Loucy (cell line): ENCODE measurements at regions not wholly inside any gene's neighbourhood (a gene's known extent, or its start where the extent isn't known, plus 50 kb on each side); places are given as distances from the start of the nearest gene placed in this dataset.

Experiments used
- H2AFZ ChIP-seq: fragments of 200-600 bp; sonication (generic); 2 replicates; pipeline ENCODE4 v1.6.0; 2016; ENCODE audit warnings: antibody characterized with exemption, mild to moderate bottlenecking, low read length, moderate library complexity
- H3F3A ChIP-seq: fragments of 200-600 bp; 2 replicates; pipeline ENCODE4 v1.6.0; 2016; ENCODE audit warnings: antibody characterized with exemption, low read depth, mild to moderate bottlenecking
- H3K27me3 ChIP-seq: fragments of 200-600 bp; sonication (generic); 2 replicates; pipeline ENCODE4 v1.6.1; 2014; ENCODE audit warnings: low read length, mild to moderate bottlenecking; ENCODE audit not compliant: insufficient read depth, poor library complexity, severe bottlenecking
- H3K36me3 ChIP-seq: fragments of 200-600 bp; sonication (generic); 2 replicates; pipeline ENCODE4 v1.6.1; 2016; ENCODE audit warnings: low read length; ENCODE audit not compliant: insufficient read depth
- H3K4me1 ChIP-seq: fragments of 200-600 bp; sonication (generic); 2 replicates; pipeline ENCODE4 v1.5.1; 2014; ENCODE audit warnings: low read length, mild to moderate bottlenecking; ENCODE audit not compliant: insufficient read depth, poor library complexity, severe bottlenecking
- H3K4me2 ChIP-seq: fragments of 200-600 bp; sonication (generic); 2 replicates; pipeline ENCODE4 v1.6.0; 2014; ENCODE audit warnings: antibody characterized with exemption, low read length, low read depth, mild to moderate bottlenecking; ENCODE audit not compliant: poor library complexity, severe bottlenecking
- H3K4me3 ChIP-seq: fragments of 200-600 bp; sonication (generic); 2 replicates; pipeline ENCODE4 v1.5.1; 2014; ENCODE audit warnings: low read length, mild to moderate bottlenecking, mixed read lengths; ENCODE audit not compliant: poor library complexity, severe bottlenecking
- H3K79me2 ChIP-seq: fragments of 200-600 bp; sonication (generic); 2 replicates; pipeline ENCODE4 v1.6.1; 2014; ENCODE audit warnings: low read length; ENCODE audit not compliant: insufficient read depth
- H3K9ac ChIP-seq: fragments of 200-600 bp; sonication (generic); 2 replicates; pipeline ENCODE4 v1.6.0; 2014; ENCODE audit warnings: mild to moderate bottlenecking, low read depth, low read length, moderate library complexity; ENCODE audit not compliant: poor library complexity, severe bottlenecking
- H3K9me2 ChIP-seq: fragments of 200-600 bp; sonication (generic); replicated peaks from 2 replicates; pipeline ENCODE4 v1.6.1; 2016; ENCODE audit warnings: low read depth, low read length, mixed read lengths
- H3K9me3 ChIP-seq: fragments of 200-600 bp; sonication (generic); 2 replicates; pipeline ENCODE4 v1.6.1; 2014; ENCODE audit warnings: mild to moderate bottlenecking, antibody characterized with exemption, low read length, low read depth; ENCODE audit not compliant: insufficient read depth
- H4K20me1 ChIP-seq: fragments of 200-600 bp; sonication (generic); 2 replicates; pipeline ENCODE4 v1.6.0; 2014; ENCODE audit warnings: antibody characterized with exemption, low read length, mild to moderate bottlenecking; ENCODE audit not compliant: insufficient read depth, poor library complexity, severe bottlenecking
- EZH2phosphoT487 ChIP-seq: fragments of 200-600 bp; IDR thresholded peaks from 2 replicates; pipeline ENCODE4 v1.6.1; 2018; ENCODE audit warnings: antibody characterized with exemption, mild to moderate bottlenecking, moderate library complexity, borderline replicate concordance
- TF ChIP-seq, protein P1 (sequence below): fragments of 200-600 bp; sonication (generic); conservative IDR thresholded peaks from 2 replicates; pipeline ENCODE4 v1.5.1; 2014; ENCODE audit warnings: mild to moderate bottlenecking, antibody characterized with exemption, low read length

DNA sequence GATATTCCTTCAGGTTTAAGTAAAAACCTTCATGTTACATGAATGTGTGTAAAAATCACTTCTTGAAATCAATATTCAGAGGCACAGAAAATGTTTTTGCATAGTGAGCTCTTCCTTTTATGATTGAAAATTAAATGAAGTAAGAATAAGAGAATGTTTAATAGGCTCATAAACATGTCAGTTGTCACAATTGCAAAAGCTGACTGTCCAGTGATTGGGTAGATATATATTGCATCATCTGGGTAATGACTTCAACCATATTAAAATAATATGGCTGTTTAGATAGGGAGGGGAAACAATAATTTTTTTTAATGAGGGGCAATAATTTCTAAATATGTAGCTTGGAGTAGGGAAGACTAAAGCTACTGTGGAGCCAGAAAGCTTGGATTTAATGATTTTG is 529.8 kb upstream of the GOLIM4 start:
- Histone ChIP-seq H3K4me2 (no peak overlapping the region), H3K4me1 (no peaks in the 10 kb centered on the region), H3K9me3 (no peaks in the 10 kb centered on the region), H3K9me2 (no peaks in the 10 kb centered on the region), H4K20me1 (no peaks in the 10 kb centered on the region), H3K27me3 (no peaks in the 10 kb centered on the region), H3K4me3 (no peak overlapping the region), H3K36me3 (no peaks in the 10 kb centered on the region), H3K9ac (no peak overlapping the region), H2AFZ (no peak overlapping the region; the same call in 1 of the 2 replicates), H3K79me2 (no peaks in the 10 kb centered on the region), H3F3A (no peaks in the 10 kb centered on the region)
- no peak for TF ChIP-seq EZH2phosphoT487
- TF ChIP-seq, protein P1, sequence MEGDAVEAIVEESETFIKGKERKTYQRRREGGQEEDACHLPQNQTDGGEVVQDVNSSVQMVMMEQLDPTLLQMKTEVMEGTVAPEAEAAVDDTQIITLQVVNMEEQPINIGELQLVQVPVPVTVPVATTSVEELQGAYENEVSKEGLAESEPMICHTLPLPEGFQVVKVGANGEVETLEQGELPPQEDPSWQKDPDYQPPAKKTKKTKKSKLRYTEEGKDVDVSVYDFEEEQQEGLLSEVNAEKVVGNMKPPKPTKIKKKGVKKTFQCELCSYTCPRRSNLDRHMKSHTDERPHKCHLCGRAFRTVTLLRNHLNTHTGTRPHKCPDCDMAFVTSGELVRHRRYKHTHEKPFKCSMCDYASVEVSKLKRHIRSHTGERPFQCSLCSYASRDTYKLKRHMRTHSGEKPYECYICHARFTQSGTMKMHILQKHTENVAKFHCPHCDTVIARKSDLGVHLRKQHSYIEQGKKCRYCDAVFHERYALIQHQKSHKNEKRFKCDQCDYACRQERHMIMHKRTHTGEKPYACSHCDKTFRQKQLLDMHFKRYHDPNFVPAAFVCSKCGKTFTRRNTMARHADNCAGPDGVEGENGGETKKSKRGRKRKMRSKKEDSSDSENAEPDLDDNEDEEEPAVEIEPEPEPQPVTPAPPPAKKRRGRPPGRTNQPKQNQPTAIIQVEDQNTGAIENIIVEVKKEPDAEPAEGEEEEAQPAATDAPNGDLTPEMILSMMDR = no peak

DNA sequence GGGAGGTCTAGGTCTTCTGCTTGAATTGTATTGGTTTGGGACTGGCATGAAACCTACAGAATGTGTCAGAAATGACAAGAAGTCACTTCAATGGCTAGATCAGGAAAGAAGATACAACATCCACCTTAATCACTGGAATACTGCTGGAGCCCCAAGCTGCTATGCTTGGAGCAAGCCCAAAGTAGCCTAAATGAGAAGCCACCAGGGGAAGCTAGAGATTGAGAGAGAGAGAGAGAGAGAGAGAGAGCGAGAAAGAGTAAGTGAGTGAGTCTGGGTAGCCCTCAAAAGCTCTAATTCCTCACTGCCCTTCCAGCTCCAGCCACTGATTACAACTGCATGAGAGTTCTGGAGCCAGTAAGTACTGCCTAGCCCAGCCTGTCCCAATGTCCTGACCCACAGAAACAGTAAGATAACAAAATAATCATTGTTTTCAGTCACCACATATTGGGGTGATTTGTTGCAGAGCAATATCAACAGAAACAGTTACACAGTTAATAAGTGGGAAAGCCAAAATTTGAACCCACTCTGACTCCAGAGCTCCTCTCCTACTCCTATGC is 529.2 kb upstream of the GOLIM4 start:
- H3K27me3 ChIP-seq = no peaks in the 10 kb centered on the region
- H2AFZ ChIP-seq = no peak overlapping the region; the same call in 1 of the 2 replicates
- TF ChIP-seq EZH2phosphoT487 = no peak
- TF ChIP-seq, protein P1 = 0 out of 2 replicates have a peak, but pooled peaks have one; percentile 17
- H3K36me3 ChIP-seq = no peaks in the 10 kb centered on the region
- H3K79me2 ChIP-seq = no peaks in the 10 kb centered on the region
- H3K4me2 ChIP-seq = no peak overlapping the region
- no peaks in the 10 kb centered on the region for H3K9me3 ChIP-seq
- H3K4me1 ChIP-seq = no peaks in the 10 kb centered on the region
- no peak overlapping the region for H3K4me3 ChIP-seq
- H3F3A ChIP-seq = no peaks in the 10 kb centered on the region
- no peak overlapping the region for H3K9ac ChIP-seq
- H3K9me2 ChIP-seq = no peaks in the 10 kb centered on the region
- H4K20me1 ChIP-seq = no peaks in the 10 kb centered on the region

DNA sequence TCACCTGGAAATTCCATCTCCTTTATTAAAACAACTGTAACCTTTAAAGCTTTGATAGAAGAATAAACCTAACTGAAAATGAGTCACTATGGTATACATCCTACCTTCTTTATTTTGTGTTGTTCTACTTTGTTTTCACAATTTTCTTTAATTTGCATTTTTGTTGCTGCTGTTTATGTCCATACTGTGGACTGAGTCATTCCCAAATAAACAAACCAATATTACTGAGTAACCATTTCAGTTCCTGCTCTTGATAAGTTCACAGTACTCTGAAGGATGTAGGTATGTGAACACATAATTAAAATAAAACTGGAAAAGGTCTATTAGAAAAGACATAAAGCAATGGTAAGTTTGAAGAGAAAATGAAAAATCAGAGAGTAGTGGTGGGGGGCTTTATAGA is 528.5 kb upstream of the GOLIM4 start:
- Histone ChIP-seq H3K9me3 (no peaks in the 10 kb centered on the region), H4K20me1 (no peaks in the 10 kb centered on the region), H2AFZ (no peak overlapping the region), H3K4me2 (no peak overlapping the region), H3K9ac (no peak overlapping the region), H3K4me3 (no peak overlapping the region), H3K9me2 (no peaks in the 10 kb centered on the region), H3K79me2 (no peaks in the 10 kb centered on the region), H3K4me1 (no peaks in the 10 kb centered on the region), H3K27me3 (no peaks in the 10 kb centered on the region), H3F3A (no peaks in the 10 kb centered on the region), H3K36me3 (no peaks in the 10 kb centered on the region)
- TF ChIP-seq, protein P1 = no peak
- TF ChIP-seq EZH2phosphoT487 = no peak
